HG03108 (cell line): ENCODE measurements at regions not wholly inside any gene's neighbourhood (a gene's known extent, or its start where the extent isn't known, plus 50 kb on each side); places are given as distances from the start of the nearest gene placed in this dataset.

ENCODE experiments used
- ATAC-seq: cut with Tn5 transposase; IDR thresholded peaks from one replicate; pipeline ENCODE4 v1.9.1; 2021; ENCODE audit warnings: moderate library complexity; ENCODE audit not compliant: unreplicated experiment

DNA sequence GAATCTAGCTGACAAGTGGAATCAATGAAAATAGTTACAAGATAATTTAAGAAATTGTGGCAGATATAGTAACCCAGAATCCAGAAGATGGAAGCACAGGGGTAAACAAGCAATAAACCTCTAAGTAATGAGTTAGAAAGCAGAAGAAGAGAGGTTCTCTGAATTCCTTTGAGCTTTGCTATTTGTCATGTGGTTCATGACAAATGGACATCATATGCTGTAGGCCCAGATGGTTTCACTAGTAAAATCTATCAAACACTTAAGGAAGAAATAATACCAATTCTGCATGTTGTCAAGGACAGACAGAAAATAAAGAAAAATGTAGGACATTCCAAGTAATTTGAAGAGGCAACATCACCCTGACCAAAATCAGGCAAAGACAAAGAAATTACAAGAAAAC lies 480.8 kb upstream of the INTU start:
- no peak for ATAC-seq

GRCh38 chr4:127155116-127155515 lies 477.6 kb upstream of the INTU start:
- ATAC-seq: no peak

DNA sequence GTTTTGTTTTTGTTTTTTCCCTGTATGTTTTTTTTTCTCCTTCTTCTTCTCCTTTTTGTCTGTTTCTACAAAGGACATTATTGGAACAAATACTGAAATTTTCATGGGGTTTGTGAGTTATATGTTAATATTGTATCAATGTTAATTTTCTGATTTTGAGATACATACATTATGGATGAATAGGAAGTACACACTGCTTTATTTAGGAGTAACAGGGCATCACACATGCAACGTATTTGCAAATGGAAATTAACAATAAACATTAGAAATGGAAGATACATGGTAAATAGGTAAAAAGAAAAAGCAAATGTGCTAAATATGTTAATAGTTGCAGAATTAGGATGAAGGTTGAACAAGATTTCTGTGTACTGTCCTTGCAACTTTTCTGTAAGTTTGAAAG lies 477.2 kb upstream of the INTU start:
- ATAC-seq: no peak

DNA sequence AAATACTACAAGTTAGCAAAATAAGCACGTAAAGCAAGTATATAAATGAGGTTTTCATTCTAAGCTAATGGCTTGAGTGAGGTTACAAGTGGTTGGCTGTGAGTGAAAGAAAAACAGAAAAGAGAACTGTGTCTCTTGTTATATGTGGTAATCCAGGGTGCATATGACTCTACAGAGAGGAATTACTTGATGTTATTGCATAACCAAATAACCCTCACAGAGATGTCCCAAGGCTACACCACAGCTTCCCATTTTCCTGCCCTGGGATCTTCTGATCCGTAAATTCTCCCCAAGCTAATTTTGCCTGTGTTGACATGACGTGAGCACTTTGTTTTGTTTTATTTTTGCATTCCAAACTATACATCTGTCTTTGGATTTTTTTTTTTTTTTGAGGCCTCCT lies 470.0 kb upstream of the INTU start:
- no peak for ATAC-seq

- no peak for ATAC-seq
Observed at GRCh38 chr4:127165971-127166370, 466.8 kb upstream of the INTU start.

- no peak for ATAC-seq
Observed at GRCh38 chr4:127174201-127174600, 458.6 kb upstream of the INTU start.

DNA sequence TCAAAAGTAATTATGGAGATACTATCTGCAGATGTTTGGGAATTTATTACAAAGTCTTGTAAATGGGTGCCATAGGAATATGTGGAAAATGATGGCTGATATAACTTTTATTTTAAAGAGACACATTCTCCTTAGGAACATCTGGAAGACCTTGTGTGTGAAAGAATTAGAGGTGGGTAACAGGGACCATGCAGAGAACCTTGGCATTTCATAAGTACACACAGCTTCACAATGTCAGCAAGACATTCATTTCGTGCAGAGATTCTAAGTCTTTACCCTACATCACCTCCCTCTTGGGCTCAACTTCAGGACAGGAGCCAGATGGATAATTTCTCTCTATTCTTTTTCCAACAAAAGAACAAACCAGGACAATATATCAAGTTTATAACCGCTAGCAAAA lies 458.1 kb upstream of the INTU start:
- ATAC-seq: no peak

DNA sequence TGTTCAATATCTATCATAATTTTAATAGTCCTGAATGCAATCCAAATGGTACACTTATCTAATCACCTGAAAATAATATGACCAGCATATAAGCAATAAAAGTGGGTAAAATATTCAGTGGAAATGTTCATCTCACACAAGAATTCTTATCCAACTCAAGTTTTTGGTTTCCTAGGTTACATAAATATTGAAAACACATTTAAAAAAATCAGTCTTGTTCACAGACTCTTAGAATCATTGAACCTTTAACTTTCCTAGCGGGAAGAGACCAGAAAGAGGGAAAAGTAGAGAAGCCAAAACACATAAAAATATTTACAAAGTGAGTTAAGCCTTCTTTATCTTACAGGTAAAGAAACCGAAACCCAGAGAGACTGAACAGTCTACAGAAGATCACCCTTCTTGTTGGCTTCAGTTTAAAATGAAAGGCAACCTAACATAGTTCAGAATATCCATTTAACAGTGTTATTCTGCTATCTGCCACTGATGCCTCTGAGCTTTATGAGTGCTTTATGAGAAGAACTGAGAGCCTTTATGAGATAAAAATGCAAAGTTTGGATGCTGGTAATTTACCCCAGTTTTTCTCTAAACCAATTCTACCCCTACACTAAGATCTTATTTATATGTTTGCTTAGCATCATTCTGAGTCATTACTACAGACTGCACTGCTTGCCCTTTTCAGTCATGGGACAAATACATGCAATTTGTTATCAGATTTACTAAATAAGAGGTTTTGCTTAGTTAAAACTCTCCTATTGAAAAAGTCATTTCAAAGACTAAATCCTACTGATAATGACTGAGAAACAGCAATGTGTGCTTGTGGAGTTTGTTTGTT lies 453.3 kb upstream of the INTU start:
- ATAC-seq: no peak

DNA sequence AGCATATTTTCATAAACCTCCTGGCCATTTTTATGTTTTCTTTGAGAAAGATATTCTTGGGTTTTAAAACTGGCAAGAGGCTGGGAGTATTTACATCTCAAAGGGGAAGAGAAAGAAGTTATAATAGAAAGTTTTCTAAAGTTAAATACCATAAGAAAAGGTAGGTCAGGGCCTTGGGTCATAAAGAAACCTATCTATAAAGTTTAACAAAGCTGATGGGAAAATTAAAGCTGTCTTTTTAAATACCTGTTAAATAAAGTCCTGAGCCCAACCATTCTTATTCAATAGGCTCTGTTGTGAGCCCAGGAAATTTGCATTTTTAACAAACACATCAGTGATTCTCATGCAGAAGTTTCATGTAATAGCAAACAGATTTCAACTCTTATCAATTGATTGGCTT lies 451.8 kb upstream of the INTU start:
- no peak for ATAC-seq

GRCh38 chr4:127182687-127183086 lies 450.1 kb upstream of the INTU start:
- ATAC-seq: no peak

- no peak for ATAC-seq
Observed at GRCh38 chr4:127188847-127189246, 443.9 kb upstream of the INTU start.

GRCh38 chr4:127194281-127194680 lies 438.5 kb upstream of the INTU start:
- ATAC-seq: no peak

- ATAC-seq: no peak
Observed at GRCh38 chr4:127196655-127197352, 436.0 kb upstream of the INTU start.

- ATAC-seq: no peak
Observed at GRCh38 chr4:127203562-127204200, 429.1 kb upstream of the INTU start.

- ATAC-seq: no peak
Observed at GRCh38 chr4:127204322-127204721, 428.4 kb upstream of the INTU start.

DNA sequence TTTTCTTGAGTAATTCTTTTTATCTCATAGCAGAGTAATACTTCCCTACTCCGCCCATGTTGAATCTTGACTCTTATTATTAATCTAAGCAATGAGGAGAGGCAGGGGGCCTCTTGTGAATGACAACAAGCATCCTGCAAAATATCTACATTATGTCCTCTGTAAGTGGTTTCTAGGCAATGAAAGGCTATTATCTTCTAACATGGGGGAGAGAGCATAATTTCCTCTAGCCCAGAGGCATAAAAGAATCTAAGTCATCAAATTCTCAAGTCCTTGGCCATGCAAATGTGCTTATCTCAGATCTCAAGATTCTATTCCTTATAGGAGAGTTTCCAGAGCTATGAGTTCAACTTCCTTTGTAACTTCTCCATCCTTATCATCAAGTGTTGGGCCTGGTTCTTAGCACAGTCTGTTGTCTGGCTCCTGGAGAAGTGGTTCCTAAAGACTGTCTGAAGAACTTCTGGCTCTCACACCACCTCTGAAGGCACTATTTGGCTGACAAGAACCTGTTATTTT lies 423.1 kb upstream of the INTU start:
- ATAC-seq: no peak

- no peak for ATAC-seq
Observed at GRCh38 chr4:127210893-127211649, 421.7 kb upstream of the INTU start.

DNA sequence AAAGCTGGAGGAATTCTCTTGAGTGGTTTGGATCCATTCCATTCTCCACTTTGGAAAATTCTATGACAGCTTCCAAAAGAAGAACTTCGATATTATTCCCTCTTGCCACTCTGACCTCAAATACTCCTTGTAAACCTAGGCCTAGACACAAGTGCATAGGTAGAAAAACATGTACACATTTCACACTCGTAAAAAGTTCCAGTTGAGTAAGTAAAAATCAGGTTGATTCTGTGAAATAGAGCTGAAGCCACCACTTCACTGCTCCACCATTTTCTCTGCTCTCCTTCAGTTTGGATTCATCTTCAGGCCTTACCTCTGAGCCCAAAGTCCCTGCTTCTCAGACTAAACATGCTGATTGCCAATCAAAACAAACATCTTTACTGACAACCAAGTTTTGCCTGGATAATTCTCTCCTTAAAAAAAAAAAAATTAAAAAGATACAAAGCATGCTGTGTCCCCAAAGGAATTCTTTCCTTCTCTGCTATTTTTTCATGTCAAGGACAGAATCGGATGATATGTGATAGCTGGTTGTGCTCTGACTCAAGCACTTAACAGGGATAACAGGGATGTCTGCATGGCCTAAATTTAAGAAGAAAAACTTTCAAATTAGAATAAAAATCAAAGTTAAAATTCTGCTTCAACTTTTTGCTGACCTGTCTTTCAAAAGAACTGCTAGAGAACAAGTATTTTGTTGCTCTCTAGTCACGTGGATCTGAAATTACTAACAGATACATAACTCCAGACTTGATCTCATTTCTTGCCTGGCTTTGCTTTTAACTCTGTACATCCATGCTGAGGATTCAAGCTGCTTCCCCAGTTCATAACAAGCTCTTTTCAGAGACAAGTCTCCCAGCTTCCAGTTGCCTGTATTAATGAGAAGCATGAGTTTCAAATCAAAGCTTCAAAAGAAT lies 420.9 kb upstream of the INTU start:
- ATAC-seq: no peak

DNA sequence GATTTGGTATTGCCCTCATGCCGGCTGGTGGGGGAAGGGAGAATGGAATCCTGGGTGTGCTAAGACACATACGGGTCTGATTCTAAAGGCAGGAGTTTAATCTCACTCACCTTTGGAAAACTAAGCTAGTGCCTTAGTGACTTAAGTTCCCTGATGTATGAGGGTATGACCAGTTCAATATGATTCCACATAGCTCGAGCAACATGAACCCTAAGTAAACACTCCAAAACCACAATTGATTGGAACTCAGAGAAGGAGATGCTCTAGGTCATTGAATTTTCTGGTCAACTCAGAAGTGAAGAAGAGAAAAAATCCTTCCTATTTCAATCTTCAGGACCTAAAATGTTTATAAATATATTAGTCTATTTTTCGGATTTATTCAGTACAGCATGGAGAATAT lies 420.1 kb upstream of the INTU start:
- no peak for ATAC-seq

DNA sequence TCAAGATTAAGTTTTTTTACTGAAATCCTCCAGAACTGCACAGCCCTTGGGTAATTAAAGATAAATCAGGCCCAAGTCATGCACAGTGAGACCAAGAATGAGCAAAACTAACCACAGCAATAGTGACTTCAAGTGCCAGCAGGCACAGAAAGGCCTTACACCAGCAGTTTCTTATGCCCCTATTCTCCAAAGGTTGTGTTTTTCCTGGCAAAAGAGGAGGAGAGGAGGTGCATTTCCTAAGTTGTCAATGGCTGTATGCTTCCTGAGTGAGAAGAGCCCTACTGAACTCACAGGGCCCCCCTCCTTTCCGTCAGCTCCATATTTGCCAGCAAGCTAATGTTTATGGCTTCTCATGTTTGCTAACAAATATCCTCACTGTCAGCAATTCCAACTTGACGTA lies 418.7 kb upstream of the INTU start:
- ATAC-seq: no peak
